H1 (cell line): ENCODE measurements at regions not wholly inside any gene's neighbourhood (a gene's known extent, or its start where the extent isn't known, plus 50 kb on each side); places are given as distances from the start of the nearest gene placed in this dataset.
A peak's percentile ranks its signal among the peaks of the same experiment; 100 is the strongest.

ENCODE experiments used
- CTCF ChIA-PET: fragments of 300-600 bp; sonication (Branson Sonifier 250); formaldehyde crosslinking; loops from one replicate; lab custom pipeline; 2021; ENCODE audit not compliant: partially characterized antibody; lab: Charles Lee
- POLR2A ChIA-PET: fragments of 300-600 bp; sonication (Branson Sonifier 250); formaldehyde crosslinking; loops from one replicate; lab custom pipeline; 2021; ENCODE audit warnings: inconsistent platforms; ENCODE audit not compliant: partially characterized antibody; lab: Charles Lee
- DNase-seq, 2 experiments: peaks; one replicate each; pipeline versions ENCODE4 v3.0.0 to v3.0.0-alpha.2; 2010 to 2022; ENCODE audit warnings: low spot score in 2 of 2, low read depth in 1 of 2, mixed read lengths in 1 of 2
- FAIRE-seq: peaks from 2 replicates; lab custom pipeline; 2011; peaks lifted over from hg19 to GRCh38; lab: Jason Lieb, UNC
- H2AFZ ChIP-seq: 2 replicates; pipeline ENCODE4 v1.8.1; 2012; ENCODE audit warnings: low read length, inconsistent platforms
- H2AK5ac ChIP-seq: 2 replicates; pipeline ENCODE4 v1.6.1; 2013; ENCODE audit warnings: low read depth, low read length
- H2BK120ac ChIP-seq: replicated peaks from 2 replicates; pipeline ENCODE3; 2013; ENCODE audit warnings: low read depth, low read length, inconsistent platforms
- H2BK12ac ChIP-seq: 2 replicates; pipeline ENCODE4 v1.6.1; 2013; ENCODE audit warnings: low read depth, low read length
- H2BK15ac ChIP-seq: 2 replicates; pipeline ENCODE4 v1.6.1; 2013; ENCODE audit warnings: low read length
- H2BK20ac ChIP-seq: 2 replicates; pipeline ENCODE4 v1.6.1; 2013; ENCODE audit warnings: low read length
- H2BK5ac ChIP-seq: 2 replicates; pipeline ENCODE4 v1.6.1; 2013; ENCODE audit warnings: low read depth, low read length
- H3K14ac ChIP-seq: 2 replicates; pipeline ENCODE4 v1.6.1; 2013; ENCODE audit warnings: inconsistent platforms; ENCODE audit not compliant: insufficient read length
- H3K18ac ChIP-seq: 2 replicates; pipeline ENCODE4 v1.6.1; 2013; ENCODE audit warnings: low read length; ENCODE audit errors: extremely low read depth
- H3K23ac ChIP-seq: 2 replicates; pipeline ENCODE4 v1.6.1; 2013; ENCODE audit warnings: inconsistent platforms; ENCODE audit not compliant: insufficient read length
- H3K23me2 ChIP-seq: 2 replicates; pipeline ENCODE4 v1.6.1; 2013; ENCODE audit warnings: low read depth, low read length
- H3K27ac ChIP-seq: 2 replicates; pipeline ENCODE4 v1.6.1; 2011; ENCODE audit warnings: low read depth, low read length, inconsistent platforms
- H3K27me3 ChIP-seq, 4 experiments: replicated peaks in 1 of 4; 1 replicate in 1 of 4; 2 replicates in 3 of 4; pipeline versions ENCODE4 v1.6.1 to v1.8.1; 2011 to 2013; ENCODE audit warnings: low read length in 3 of 4, mild to moderate bottlenecking in 3 of 4, inconsistent platforms in 2 of 4, mixed read lengths in 2 of 4, moderate library complexity in 1 of 4; ENCODE audit not compliant: control insufficient read depth in 3 of 4, insufficient read depth in 3 of 4; ENCODE audit errors: extremely low read depth in 1 of 4
- H3K36me3 ChIP-seq, 4 experiments: 2 replicates each; pipeline versions ENCODE4 v1.6.1 to v1.8.1; 2011 to 2013; ENCODE audit warnings: mild to moderate bottlenecking in 4 of 4, low read length in 3 of 4, moderate library complexity in 2 of 4, control low read depth in 1 of 4, inconsistent platforms in 1 of 4; ENCODE audit not compliant: insufficient read depth in 4 of 4, control insufficient read depth in 2 of 4
- H3K4ac ChIP-seq: replicated peaks from 2 replicates; pipeline ENCODE3; 2013; ENCODE audit warnings: low read length, low read depth, mixed read lengths, inconsistent platforms; ENCODE audit not compliant: insufficient read length
- H3K4me1 ChIP-seq, 4 experiments: replicated peaks in 1 of 4; 1 replicate in 1 of 4; 2 replicates in 3 of 4; pipeline versions ENCODE4 v1.6.1 to v1.8.1; 2011 to 2013; ENCODE audit warnings: low read length in 3 of 4, inconsistent platforms in 2 of 4, mixed read lengths in 1 of 4; ENCODE audit not compliant: insufficient read depth in 4 of 4, control insufficient read depth in 3 of 4
- H3K4me2 ChIP-seq, 2 experiments: 2 replicates each; pipeline versions ENCODE4 v1.6.1 to v1.8.1; 2011 to 2013; ENCODE audit warnings: low read depth in 2 of 2, low read length in 2 of 2, control low read depth in 1 of 2, inconsistent platforms in 1 of 2, mild to moderate bottlenecking in 1 of 2; ENCODE audit not compliant: insufficient read depth in 1 of 2
- H3K4me3 ChIP-seq, 4 experiments: fragments of 200-600, 300-600 bp in 1 of 4; sonication (generic), shearing (Covaris generic), sonication (Bioruptor Twin) in 1 of 4; 2 replicates each; pipeline versions ENCODE4 v1.5.1 to v1.8.1; 2011 to 2016; ENCODE audit warnings: low read length in 4 of 4, low read depth in 3 of 4, control low read depth in 2 of 4, inconsistent platforms in 2 of 4, mild to moderate bottlenecking in 2 of 4, mixed read lengths in 1 of 4, moderate library complexity in 1 of 4; ENCODE audit not compliant: insufficient read depth in 2 of 4; ENCODE audit errors: extremely low read depth in 1 of 4
- H3K56ac ChIP-seq: replicated peaks from 2 replicates; pipeline ENCODE3; 2013; ENCODE audit warnings: low read depth, mild to moderate bottlenecking, mixed read lengths, low read length, inconsistent platforms; ENCODE audit not compliant: insufficient read length
- H3K79me1 ChIP-seq: 2 replicates; pipeline ENCODE4 v1.6.1; 2013; ENCODE audit warnings: low read depth, low read length, control low read depth
- H3K79me2 ChIP-seq, 2 experiments: 2 replicates each; pipeline versions ENCODE4 v1.6.1 to v1.8.1; 2012 to 2013; ENCODE audit warnings: low read length in 2 of 2, mild to moderate bottlenecking in 2 of 2, inconsistent platforms in 1 of 2; ENCODE audit not compliant: insufficient read depth in 2 of 2, control insufficient read depth in 1 of 2
- H3K9ac ChIP-seq, 4 experiments: replicated peaks in 1 of 4; 1 replicate in 1 of 4; 2 replicates in 3 of 4; pipeline versions ENCODE4 v1.6.1 to v1.8.1; 2011 to 2013; ENCODE audit warnings: low read depth in 3 of 4, low read length in 3 of 4, control low read depth in 2 of 4, mild to moderate bottlenecking in 2 of 4, moderate library complexity in 2 of 4, inconsistent platforms in 1 of 4; ENCODE audit errors: extremely low read depth in 1 of 4
- H3K9me3 ChIP-seq, 2 experiments: 2 replicates each; pipeline versions ENCODE4 v1.6.1 to v1.8.1; 2012 to 2013; ENCODE audit warnings: mild to moderate bottlenecking in 2 of 2, moderate library complexity in 2 of 2, control low read depth in 1 of 2, inconsistent platforms in 1 of 2, low read depth in 1 of 2, low read length in 1 of 2, mixed read lengths in 1 of 2; ENCODE audit not compliant: insufficient read depth in 2 of 2
- H4K20me1 ChIP-seq, 2 experiments: replicated peaks in 1 of 2; 2 replicates each; pipeline versions ENCODE3 to v1.8.1; 2011 to 2013; ENCODE audit warnings: inconsistent platforms in 2 of 2, low read length in 2 of 2, mild to moderate bottlenecking in 1 of 2; ENCODE audit not compliant: insufficient read depth in 2 of 2, control insufficient read depth in 1 of 2
- H4K5ac ChIP-seq: 2 replicates; pipeline ENCODE4 v1.6.1; 2013; ENCODE audit warnings: low read length, low read depth, mixed read lengths, inconsistent platforms; ENCODE audit not compliant: insufficient read length
- H4K8ac ChIP-seq: 2 replicates; pipeline ENCODE4 v1.8.0; 2013; ENCODE audit warnings: mild to moderate bottlenecking, moderate library complexity, low read length, inconsistent platforms; ENCODE audit not compliant: insufficient read depth; ENCODE audit errors: extremely low read depth
- H4K91ac ChIP-seq: replicated peaks from 2 replicates; pipeline ENCODE3; 2013; ENCODE audit warnings: low read length, mixed read lengths, inconsistent platforms; ENCODE audit not compliant: insufficient read length
- CHD2 ChIP-seq: IDR thresholded peaks from 2 replicates; pipeline ENCODE4 v1.6.1; 2012; ENCODE audit warnings: low read length, improper control_type of control experiment
- E2F6 ChIP-seq: IDR thresholded peaks from 2 replicates; pipeline ENCODE4 v1.6.1; 2012; ENCODE audit warnings: inconsistent platforms
- FOSL1 ChIP-seq: IDR thresholded peaks from 2 replicates; pipeline ENCODE4 v1.6.1; 2011; ENCODE audit warnings: mild to moderate bottlenecking, low read depth, low read length, moderate library complexity; ENCODE audit not compliant: insufficient read depth
- WGBS, 2 experiments: shearing (Covaris generic) in 1 of 2; methylation state at CpG; one replicate each; pipeline versions ENCODE4 v1.1.6 to v1.1.7; 2013 to 2015; ENCODE audit warnings: low lambda C conversion rate in 2 of 2, mixed read lengths in 2 of 2, inconsistent platforms in 1 of 2, low coverage in 1 of 2, missing lambda C conversion rate in 1 of 2; ENCODE audit not compliant: insufficient replicate concordance in 2 of 2, insufficient coverage in 1 of 2, insufficient read length in 1 of 2; ENCODE audit errors: extremely low coverage in 1 of 2, missing lambda C conversion rate in 1 of 2; 5-methylcytosine and 5-hydroxymethylcytosine counted together

GRCh38 chrX:5716666-5717065, 512.0 kb downstream of the NLGN4X start:
- Histone ChIP-seq H2BK120ac (no peak overlapping the region), H2BK15ac (no peak overlapping the region), H3K27ac (no peak overlapping the region), H3K23me2 (no peaks in the 10 kb centered on the region), H3K23ac (no peak overlapping the region), H3K27me3 (no peaks in the 10 kb centered on the region), H3K14ac (no peak overlapping the region), H2AFZ (no peak overlapping the region), H3K79me1 (no peaks in the 10 kb centered on the region), H2AK5ac (no peak overlapping the region), H2BK12ac (no peak overlapping the region), H4K8ac (no peak overlapping the region), H3K4ac (no peak overlapping the region), H3K9ac (no peak overlapping the region), H4K5ac (no peak overlapping the region), H3K4me1 (no peaks in the 10 kb centered on the region), H4K20me1 (no peaks in the 10 kb centered on the region), H3K4me3 (no peak overlapping the region), H2BK5ac (no peak overlapping the region), H3K9me3 (no peaks in the 10 kb centered on the region), H3K79me2 (no peaks in the 10 kb centered on the region), H3K18ac (no peak overlapping the region), H3K36me3 (no peaks in the 10 kb centered on the region), H3K4me2 (no peak overlapping the region), H3K56ac (no peak overlapping the region), H4K91ac (no peak overlapping the region), H2BK20ac (no peak overlapping the region)
- TF ChIP-seq CHD2 (no peak), FOSL1 (no peak), E2F6 (no peak)
- POLR2A ChIA-PET, result no interaction called here
- FAIRE-seq (peak; percentile 32), DNase-seq (no peak)
- CTCF ChIA-PET, result no interaction called here
- 92% methylated on average over 2 of the region's 2 CpGs; no CpG with 5 or more reads in 1 of the 2 experiments for WGBS, 2 experiments
